Pancreas (tissue), 10 donors: ENCODE measurements at regions not wholly inside any gene's neighbourhood (a gene's known extent, or its start where the extent isn't known, plus 50 kb on each side); places are given as distances from the start of the nearest gene placed in this dataset.

Experiments
- ATAC-seq, 4 donors: fragments of 200-7000 bp; cut with Tn5 transposase; one replicate each; pipeline versions ENCODE4 v1.8.0 to v1.9.1; 2020; ENCODE audit warnings: mild to moderate bottlenecking in 4 of 4, moderate library complexity in 4 of 4
- DNase-seq, 6 donors: peaks; one replicate each; pipeline ENCODE4 v3.0.0-alpha.2; 2020
- FAIRE-seq: peaks from 2 replicates; lab custom pipeline; 2012; peaks lifted over from hg19 to GRCh38; lab: Jason Lieb, UNC
- H3K27ac ChIP-seq, 4 donors: fragments of 200-600 bp; sonication (generic); 1 replicate in 3 of 4; 2 replicates in 1 of 4; pipeline versions ENCODE4 v1.5.0 to v1.8.0; 2020
- H3K27me3 ChIP-seq, 4 donors: fragments of 200-600 bp; one replicate each; pipeline ENCODE4 v1.8.0; 2021
- H3K36me3 ChIP-seq, 3 donors: fragments of 200-600 bp; sonication (generic) in 1 of 3; one replicate each; pipeline versions ENCODE4 v1.5.0 to v1.8.0; 2020 to 2021
- H3K4me1 ChIP-seq, 3 donors: fragments of 200-600 bp; one replicate each; pipeline ENCODE4 v1.8.0; 2021
- H3K4me3 ChIP-seq, 4 donors: fragments of 200-600 bp; sonication (generic) in 2 of 4; one replicate each; pipeline versions ENCODE4 v1.5.0 to v1.8.0; 2020 to 2021
- H3K9me3 ChIP-seq, 4 donors: fragments of 200-600 bp; one replicate each; pipeline ENCODE4 v1.8.0; 2021
- WGBS, 2 donors: extraction: QIAGEN DNeasy Blood & Tissue Kit; methylation state at CpG; one replicate each; pipeline ENCODE4 v1.1.7; 2013; 5-methylcytosine and 5-hydroxymethylcytosine counted together
- intact Hi-C, 3 donors: fragments of 100-400 bp; cut with DNase I; formaldehyde crosslinking; loops; one replicate each; pipeline versions ENCODE4 v1.11.1 to v1.14.2; 2022
- TF ChIP-seq, protein P1 (sequence below), 4 donors: fragments of 200-600 bp; sonication (generic) in 3 of 4; IDR thresholded peaks; one replicate each; pipeline versions ENCODE4 v1.5.0 to v1.8.0; 2021; ENCODE audit warnings: antibody characterized with exemption in 4 of 4
- donor health status: healthy with polysubstance abuse.
- donor health status: DM: no; HTN: no; CAD: no; lungs with moderate emphysema.
- donor health status: DM: no; HTN: no; CAD: no.
- donor health status: control.
- donor health status: control.
- donor health status: Bipolar disorder and iron deficiency.
- donor health status: DM: yes; HTN: yes; CAD: no.
- donor health status: DM: no; HTN: no; CAD: no.
- donor health status: DM: no; HTN: no; CAD: no.
- donor health status: DM: yes; HTN: yes; CAD: no.

DNA sequence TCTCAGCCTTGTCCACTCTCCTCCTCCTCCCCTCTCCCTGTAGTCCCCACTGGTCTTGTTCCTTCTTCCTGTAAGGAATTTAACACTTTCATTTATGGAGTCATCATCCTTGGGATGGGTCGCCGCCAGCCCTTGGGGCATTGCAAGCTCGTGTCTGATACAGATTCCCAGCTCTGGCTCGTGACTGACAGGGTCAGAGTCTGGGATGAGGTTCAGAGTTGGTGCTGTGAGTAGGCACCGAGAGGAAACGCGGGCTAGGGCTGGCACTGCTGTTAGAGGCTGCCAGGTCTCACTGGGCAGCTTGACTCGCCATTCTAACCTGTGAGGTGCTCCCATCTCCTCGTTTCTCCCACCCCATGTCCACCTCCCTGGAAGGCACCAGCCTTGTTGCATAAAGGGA, 407.0 kb downstream of the SOX9 start:
- FAIRE-seq = no peak
- no peaks in the 10 kb centered on the region for H3K27me3 ChIP-seq
- H3K4me3 ChIP-seq = no peak overlapping the region
- peaks cover 0 to 11% (median 6%) of the 10 kb centered on the region in 3 donors for H3K4me1 ChIP-seq
- no peak overlapping the region for H3K27ac ChIP-seq
- TF ChIP-seq, protein P1, sequence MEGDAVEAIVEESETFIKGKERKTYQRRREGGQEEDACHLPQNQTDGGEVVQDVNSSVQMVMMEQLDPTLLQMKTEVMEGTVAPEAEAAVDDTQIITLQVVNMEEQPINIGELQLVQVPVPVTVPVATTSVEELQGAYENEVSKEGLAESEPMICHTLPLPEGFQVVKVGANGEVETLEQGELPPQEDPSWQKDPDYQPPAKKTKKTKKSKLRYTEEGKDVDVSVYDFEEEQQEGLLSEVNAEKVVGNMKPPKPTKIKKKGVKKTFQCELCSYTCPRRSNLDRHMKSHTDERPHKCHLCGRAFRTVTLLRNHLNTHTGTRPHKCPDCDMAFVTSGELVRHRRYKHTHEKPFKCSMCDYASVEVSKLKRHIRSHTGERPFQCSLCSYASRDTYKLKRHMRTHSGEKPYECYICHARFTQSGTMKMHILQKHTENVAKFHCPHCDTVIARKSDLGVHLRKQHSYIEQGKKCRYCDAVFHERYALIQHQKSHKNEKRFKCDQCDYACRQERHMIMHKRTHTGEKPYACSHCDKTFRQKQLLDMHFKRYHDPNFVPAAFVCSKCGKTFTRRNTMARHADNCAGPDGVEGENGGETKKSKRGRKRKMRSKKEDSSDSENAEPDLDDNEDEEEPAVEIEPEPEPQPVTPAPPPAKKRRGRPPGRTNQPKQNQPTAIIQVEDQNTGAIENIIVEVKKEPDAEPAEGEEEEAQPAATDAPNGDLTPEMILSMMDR (IDR thresholded peaks at IDR 0.05) = no peak
- 90 to 91% methylated on average over 9 of the region's 9 CpGs for WGBS, 2 donors
- no peak for ATAC-seq
- DNase-seq = no peak
- H3K36me3 ChIP-seq = no peaks in the 10 kb centered on the region
- intact Hi-C loops = no loop called here
- no peaks in the 10 kb centered on the region for H3K9me3 ChIP-seq

DNA sequence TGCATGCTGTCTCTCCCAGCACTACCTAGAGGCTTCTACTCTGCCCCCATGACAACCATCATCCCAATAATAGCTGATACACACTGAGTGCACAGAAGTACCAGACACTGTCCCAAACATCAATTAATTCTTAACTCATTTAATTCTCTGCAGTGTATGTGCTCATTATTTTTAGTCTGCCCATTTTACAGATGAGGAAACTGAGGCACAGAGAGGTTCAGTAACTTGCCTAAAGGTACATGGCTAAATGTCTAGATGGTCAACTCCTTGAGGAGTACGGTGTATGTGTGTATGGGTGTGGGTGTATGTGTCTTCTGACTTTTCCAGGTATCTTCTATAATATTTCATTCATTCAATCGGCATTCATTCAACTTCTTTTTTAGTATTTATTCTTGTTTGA, 407.9 kb downstream of the SOX9 start:
- Histone ChIP-seq H3K36me3 (no peaks in the 10 kb centered on the region), H3K27ac (no peak overlapping the region), H3K9me3 (no peaks in the 10 kb centered on the region), H3K27me3 (no peaks in the 10 kb centered on the region), H3K4me1 (peaks cover 0 to 11% (median 6%) of the 10 kb centered on the region in 3 donors), H3K4me3 (no peak overlapping the region)
- no peak for FAIRE-seq
- ATAC-seq = no peak
- no peak for DNase-seq
- 90 to 100% methylated on average over 2 of the region's 2 CpGs for WGBS, 2 donors
- intact Hi-C loops = no loop called here
- TF ChIP-seq, protein P1 (IDR thresholded peaks at IDR 0.05) = no peak

DNA sequence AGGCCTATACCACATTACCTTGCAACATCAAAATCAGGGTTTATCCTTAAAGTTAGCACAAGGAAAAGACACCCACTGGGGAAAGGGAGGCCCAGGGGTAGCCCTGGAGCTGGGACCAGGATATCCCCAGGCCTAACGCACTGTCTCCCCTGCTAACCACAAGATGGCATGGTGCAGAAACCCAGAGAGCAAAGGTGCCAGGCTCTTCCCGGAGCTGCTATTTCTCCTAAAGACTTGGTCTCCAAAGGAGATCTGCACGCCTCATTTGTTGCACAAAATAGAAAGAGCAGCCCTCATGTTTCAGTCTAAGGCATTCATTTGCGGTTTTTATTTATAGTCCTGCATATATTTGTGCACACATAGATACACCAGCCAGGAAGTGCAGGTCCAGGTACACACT, 408.6 kb downstream of the SOX9 start:
- no peak overlapping the region for H3K27ac ChIP-seq
- intact Hi-C loops = no loop called here
- no peak overlapping the region for H3K4me3 ChIP-seq
- H3K4me1 ChIP-seq = peaks cover 0 to 11% (median 6%) of the 10 kb centered on the region in 3 donors
- H3K9me3 ChIP-seq = no peaks in the 10 kb centered on the region
- no peak for DNase-seq
- H3K36me3 ChIP-seq = no peaks in the 10 kb centered on the region
- peak in 3 of 4 donors; percentile 50 to 76 (median 69) for ATAC-seq
- FAIRE-seq = no peak
- WGBS, 2 donors = 36 to 39% methylated on average over 4 of the region's 4 CpGs
- TF ChIP-seq, protein P1 (IDR thresholded peaks at IDR 0.05) = no peak
- no peaks in the 10 kb centered on the region for H3K27me3 ChIP-seq

DNA sequence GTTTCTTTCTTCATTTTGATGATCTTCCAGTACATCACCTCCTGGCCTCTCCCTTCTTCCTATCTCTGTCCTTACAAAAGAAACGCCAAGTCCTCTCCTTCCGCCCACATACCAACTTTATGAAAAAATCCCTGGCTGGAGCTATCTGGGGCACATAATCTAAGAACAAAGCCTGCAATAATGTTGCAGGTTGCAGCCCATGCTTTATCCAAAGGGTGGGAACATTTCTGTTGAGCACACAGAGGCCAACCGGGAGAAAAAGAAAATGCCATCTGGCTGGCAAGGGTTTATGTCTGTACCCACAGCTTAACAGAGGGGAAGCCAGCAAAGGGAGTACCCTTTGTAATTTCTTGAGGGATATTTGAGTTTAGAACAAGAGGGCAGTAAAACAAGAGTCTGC, 409.6 kb downstream of the SOX9 start:
- intact Hi-C loops = loop anchor here in 2 of 3 donors (10.0 kb wide), 3 partner anchors 406 to 1066 kb away; partner anchors contain the start of gene SOX9 (in 2 of the 2)
- Histone ChIP-seq H3K9me3 (no peaks in the 10 kb centered on the region), H3K27me3 (no peaks in the 10 kb centered on the region), H3K27ac (no peak overlapping the region), H3K4me1 (peaks cover 0 to 6% (median 4%) of the 10 kb centered on the region in 3 donors), H3K4me3 (no peak overlapping the region), H3K36me3 (no peaks in the 10 kb centered on the region)
- FAIRE-seq = no peak
- WGBS, 2 donors = 64 to 69% methylated on average over 3 of the region's 3 CpGs
- no peak for DNase-seq
- TF ChIP-seq, protein P1 (IDR thresholded peaks at IDR 0.05) = no peak
- no peak for ATAC-seq

DNA sequence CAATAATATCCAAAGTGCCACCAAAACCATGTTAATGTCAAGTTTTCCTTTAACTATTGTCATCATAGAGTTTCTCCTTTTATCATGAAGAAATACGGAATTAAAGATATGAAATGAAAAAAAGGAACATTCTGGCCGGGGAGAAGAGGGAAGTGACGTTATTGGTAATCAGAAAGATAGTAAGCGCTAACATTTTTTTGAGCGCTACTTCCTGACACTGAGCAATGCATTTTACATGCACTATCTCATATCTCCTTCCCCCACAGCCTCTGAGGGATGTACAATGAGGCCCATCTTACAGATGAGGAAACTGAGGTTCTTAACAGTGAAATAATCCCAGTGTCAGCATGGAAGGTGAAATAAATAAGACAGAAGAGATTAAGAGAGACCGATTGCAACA, 410.9 kb downstream of the SOX9 start:
- H3K27ac ChIP-seq = no peak overlapping the region
- H3K27me3 ChIP-seq = no peaks in the 10 kb centered on the region
- no peaks in the 10 kb centered on the region for H3K9me3 ChIP-seq
- H3K4me3 ChIP-seq = no peak overlapping the region
- 70 to 72% methylated on average over 6 of the region's 6 CpGs for WGBS, 2 donors
- no peak for FAIRE-seq
- TF ChIP-seq, protein P1 (IDR thresholded peaks at IDR 0.05) = no peak
- intact Hi-C loops = loop anchor here in 2 of 3 donors (10.0 kb wide), 3 partner anchors 407 to 1067 kb away; partner anchors contain the start of gene SOX9 (in 2 of the 2)
- no peak for ATAC-seq
- H3K36me3 ChIP-seq = no peaks in the 10 kb centered on the region
- no peak for DNase-seq
- H3K4me1 ChIP-seq = no peaks in the 10 kb centered on the region
